ENCODE measurements at regions not wholly inside any gene's neighbourhood (a gene's known extent, or its start where the extent isn't known, plus 50 kb on each side); places are given as distances from the start of the nearest gene placed in this dataset.

- no peak overlapping the region for H3K4me3 ChIP-seq
- H3K4me1 ChIP-seq (replicated peaks in 1 of 2) = no peaks in the 10 kb centered on the region
- no peaks in the 10 kb centered on the region for H3K27me3 ChIP-seq
- WGBS, 4 donors = 44 to 81% (median 74%) methylated on average over 2 of the region's 2 CpGs
- no peaks in the 10 kb centered on the region for H3K9me3 ChIP-seq (replicated peaks in 1 of 3)
- intact Hi-C loops (cut with DNase I) = no loop called here
- H3K36me3 ChIP-seq (replicated peaks in 1 of 2) = no peaks in the 10 kb centered on the region
- no peak for DNase-seq
- H3K27ac ChIP-seq = no peak overlapping the region
- TF ChIP-seq CTCF (IDR thresholded peaks at IDR 0.05) (no peak), POLR2A (IDR thresholded peaks at IDR 0.05) (no peak)
Observed at GRCh38 chr5:18675041-18675440, 1040.8 kb downstream of the TAF11L14 start.

GRCh38 chr5:18686253-18686652 is 1052.0 kb downstream of the TAF11L14 start:
- intact Hi-C loops (cut with DNase I) = no loop called here
- Histone ChIP-seq H3K9me3 (replicated peaks in 1 of 3) (no peaks in the 10 kb centered on the region), H3K27ac (no peak overlapping the region), H3K4me3 (no peak overlapping the region), H3K36me3 (replicated peaks in 1 of 2) (no peaks in the 10 kb centered on the region), H3K27me3 (no peaks in the 10 kb centered on the region), H3K4me1 (replicated peaks in 1 of 2) (no peaks in the 10 kb centered on the region)
- 88 to 97% (median 93%) methylated on average over 3 of the region's 3 CpGs for WGBS, 4 donors
- TF ChIP-seq CTCF (IDR thresholded peaks at IDR 0.05) = no peak
- TF ChIP-seq POLR2A (IDR thresholded peaks at IDR 0.05) = no peak
- DNase-seq = no peak

- H3K9me3 ChIP-seq (replicated peaks in 1 of 3) = no peaks in the 10 kb centered on the region
- H3K36me3 ChIP-seq (replicated peaks in 1 of 2) = no peaks in the 10 kb centered on the region
- H3K4me3 ChIP-seq = no peak overlapping the region
- 81 to 92% (median 84%) methylated on average over 2 of the region's 2 CpGs for WGBS, 4 donors
- no peaks in the 10 kb centered on the region for H3K4me1 ChIP-seq (replicated peaks in 1 of 2)
- no peak for DNase-seq
- no peak overlapping the region for H3K27ac ChIP-seq
- no peaks in the 10 kb centered on the region for H3K27me3 ChIP-seq
- TF ChIP-seq CTCF (IDR thresholded peaks at IDR 0.05) = no peak
- TF ChIP-seq POLR2A (IDR thresholded peaks at IDR 0.05) = no peak
- intact Hi-C loops (cut with DNase I) = no loop called here
Observed at GRCh38 chr5:18687429-18687828, 1053.2 kb downstream of the TAF11L14 start.

- 59 to 73% (median 65%) methylated on average over 1 of the region's 1 CpG for WGBS, 4 donors
Observed at GRCh38 chr5:18699681-18700080, 1065.4 kb downstream of the TAF11L14 start.

More at GRCh38 chr5:18699681-18700080, 1065.4 kb downstream of the TAF11L14 start:
- Histone ChIP-seq H3K9me3 (replicated peaks in 1 of 3) (no peaks in the 10 kb centered on the region), H3K36me3 (replicated peaks in 1 of 2) (no peaks in the 10 kb centered on the region), H3K4me1 (replicated peaks in 1 of 2) (no peaks in the 10 kb centered on the region), H3K27ac (no peak overlapping the region), H3K4me3 (no peak overlapping the region), H3K27me3 (no peaks in the 10 kb centered on the region)
- TF ChIP-seq CTCF (IDR thresholded peaks at IDR 0.05) (no peak), POLR2A (IDR thresholded peaks at IDR 0.05) (no peak)
- intact Hi-C loops (cut with DNase I) = loop anchor here (5.0 to 10.0 kb wide), 2 partner anchors 232 to 235 kb away; no protein-coding TSS in a partner anchor
- no peak for DNase-seq

All from adrenal gland (tissue), 9 donors.